IPS-18c (cell line): ENCODE measurements at regions not wholly inside any gene's neighbourhood (a gene's known extent, or its start where the extent isn't known, plus 50 kb on each side); places are given as distances from the start of the nearest gene placed in this dataset.

Experiments used
- H3K4me3 ChIP-seq: 2 replicates; pipeline ENCODE4 v1.7.0; 2013; ENCODE audit warnings: low read depth, mild to moderate bottlenecking, low read length, moderate library complexity; ENCODE audit not compliant: insufficient read depth
- H3K9me3 ChIP-seq: one replicate; pipeline ENCODE4 v1.6.1; 2013; ENCODE audit warnings: mild to moderate bottlenecking, low read length, moderate library complexity; ENCODE audit not compliant: control insufficient read depth, insufficient read depth

DNA sequence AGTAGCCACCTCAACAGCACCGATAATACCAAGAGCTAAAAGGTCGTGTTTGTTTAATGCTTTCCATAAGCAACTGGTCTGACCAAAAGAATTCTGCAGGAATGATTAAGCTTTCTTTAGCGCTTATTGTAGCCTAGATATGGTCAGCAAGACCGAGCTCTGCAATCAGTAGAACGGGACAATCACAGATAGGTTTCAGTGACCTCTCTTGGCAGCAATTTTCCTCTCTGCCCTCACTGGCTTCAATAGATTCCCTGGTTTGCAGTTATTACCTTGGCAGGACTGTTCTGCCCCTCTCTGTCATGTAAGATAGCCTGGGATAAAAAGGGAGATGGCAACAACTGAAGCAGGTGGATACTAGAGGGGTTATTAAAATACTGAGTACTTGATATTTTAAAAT is 337.1 kb upstream of the NECTIN3 start:
- Histone ChIP-seq H3K4me3 (no peak overlapping the region), H3K9me3 (no peaks in the 10 kb centered on the region)

DNA sequence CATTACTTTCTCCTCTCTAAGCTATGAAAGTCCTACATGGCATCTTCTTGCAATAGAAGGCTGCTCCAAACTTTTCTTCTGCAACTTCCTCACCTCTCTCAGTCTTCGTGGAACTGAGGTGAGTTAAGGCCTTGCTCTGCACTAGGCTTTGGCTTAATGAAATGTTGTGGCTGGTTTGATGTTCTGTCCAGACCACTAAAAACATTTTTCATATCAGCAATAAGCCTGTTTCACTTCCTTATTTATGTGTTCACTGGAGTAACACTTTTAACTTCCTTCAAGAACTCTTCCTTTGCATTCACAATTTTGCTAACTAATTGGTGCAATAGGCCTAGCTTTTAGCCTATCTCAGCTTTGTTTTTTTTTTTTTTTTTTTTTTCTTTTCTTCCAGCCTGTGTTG is 335.3 kb upstream of the NECTIN3 start:
- H3K4me3 ChIP-seq: no peak overlapping the region
- H3K9me3 ChIP-seq: no peaks in the 10 kb centered on the region

DNA sequence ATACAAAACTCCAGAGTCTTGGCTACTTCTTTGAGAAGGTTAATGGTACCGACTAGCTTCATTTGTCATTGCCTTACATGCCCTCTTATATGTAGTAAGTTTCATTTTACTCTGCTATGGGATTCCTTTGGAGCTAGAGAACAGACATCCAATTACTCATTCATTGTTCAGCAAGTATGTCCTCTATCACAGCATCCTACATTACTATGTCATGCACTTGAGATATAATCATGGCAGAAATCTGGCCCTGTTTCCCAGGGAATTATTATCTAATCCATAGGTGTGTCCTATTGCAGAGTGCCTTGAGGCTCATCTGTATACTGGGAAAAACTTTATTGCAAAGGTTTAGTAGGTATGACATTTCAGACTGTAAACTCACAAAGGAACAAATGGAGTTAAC is 333.1 kb upstream of the NECTIN3 start:
- no peak overlapping the region for H3K4me3 ChIP-seq
- H3K9me3 ChIP-seq: no peaks in the 10 kb centered on the region

DNA sequence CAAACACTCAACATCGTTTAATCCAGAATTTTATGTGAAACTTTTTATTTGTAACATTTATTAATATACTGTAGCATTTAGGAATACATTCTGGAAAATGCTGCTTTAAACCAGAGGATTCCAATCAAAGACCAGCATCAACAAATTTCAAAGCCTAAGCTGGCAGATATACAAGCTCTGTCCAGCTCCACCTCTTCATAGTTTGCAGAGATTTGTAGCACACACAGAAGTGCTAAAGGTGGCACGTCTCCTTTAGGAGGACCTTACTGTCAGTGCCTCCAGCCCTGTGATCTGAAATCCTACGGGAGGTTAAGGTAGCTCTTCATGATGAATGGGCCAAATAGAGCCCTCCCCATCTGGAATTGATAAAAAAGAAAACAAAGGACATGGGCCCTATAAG is 329.7 kb upstream of the NECTIN3 start:
- no peaks in the 10 kb centered on the region for H3K9me3 ChIP-seq
- H3K4me3 ChIP-seq: no peak overlapping the region

DNA sequence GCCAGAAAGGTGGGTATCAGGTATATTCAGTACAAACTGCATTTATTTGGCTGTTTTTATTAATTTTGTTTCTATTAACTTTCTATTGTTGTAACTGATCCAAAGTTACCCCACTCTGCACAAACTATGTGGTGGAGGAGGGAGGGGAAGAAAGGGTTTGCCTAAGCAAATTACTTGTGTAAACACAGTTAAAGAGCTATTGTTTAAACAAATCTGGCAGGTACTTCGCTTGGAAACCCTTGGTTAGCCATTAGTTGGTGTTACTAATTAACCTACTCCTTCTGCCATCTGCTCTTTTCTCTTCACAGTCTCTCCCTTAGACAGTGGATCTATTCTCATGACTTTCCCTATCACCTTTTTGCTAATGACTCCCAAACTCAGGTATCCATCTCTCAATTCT is 328.4 kb upstream of the NECTIN3 start:
- Histone ChIP-seq H3K9me3 (no peaks in the 10 kb centered on the region), H3K4me3 (no peak overlapping the region)

DNA sequence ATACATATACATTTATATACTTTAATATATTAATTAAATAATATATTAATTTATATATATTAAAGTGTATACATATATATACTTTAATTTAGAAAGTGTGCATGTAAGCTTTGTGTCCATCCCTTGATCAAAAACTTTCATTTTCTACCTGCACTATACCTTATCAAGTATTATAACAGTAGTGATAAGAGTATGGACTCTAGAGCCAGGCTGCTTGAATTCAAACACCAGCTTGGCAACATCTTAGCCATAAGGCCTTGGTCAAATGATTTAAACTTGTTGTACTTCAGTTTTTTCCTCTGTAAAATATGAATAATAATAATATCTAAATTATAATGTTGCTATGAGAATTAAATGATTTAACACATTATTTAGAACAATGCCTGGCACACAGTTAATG is 327.6 kb upstream of the NECTIN3 start:
- Histone ChIP-seq H3K4me3 (no peak overlapping the region), H3K9me3 (no peaks in the 10 kb centered on the region)

DNA sequence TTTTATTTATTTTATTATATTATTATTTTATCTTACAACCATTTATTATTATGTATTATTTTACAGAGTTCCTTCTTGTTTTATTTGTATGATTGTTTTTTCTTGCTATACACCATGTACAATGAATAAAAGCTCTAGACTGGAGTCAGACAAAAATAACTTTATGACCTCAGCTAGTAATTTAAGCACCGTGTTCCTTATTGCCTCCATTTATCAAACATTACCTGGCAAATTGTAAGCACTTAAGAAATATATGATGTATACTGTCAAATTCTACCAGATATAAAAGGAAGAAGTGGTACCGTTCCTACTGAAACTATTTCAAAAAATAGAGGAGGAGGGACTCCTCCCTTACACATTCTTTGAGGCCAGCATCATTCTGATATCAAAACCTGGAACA is 326.9 kb upstream of the NECTIN3 start:
- no peaks in the 10 kb centered on the region for H3K9me3 ChIP-seq
- H3K4me3 ChIP-seq: no peak overlapping the region

DNA sequence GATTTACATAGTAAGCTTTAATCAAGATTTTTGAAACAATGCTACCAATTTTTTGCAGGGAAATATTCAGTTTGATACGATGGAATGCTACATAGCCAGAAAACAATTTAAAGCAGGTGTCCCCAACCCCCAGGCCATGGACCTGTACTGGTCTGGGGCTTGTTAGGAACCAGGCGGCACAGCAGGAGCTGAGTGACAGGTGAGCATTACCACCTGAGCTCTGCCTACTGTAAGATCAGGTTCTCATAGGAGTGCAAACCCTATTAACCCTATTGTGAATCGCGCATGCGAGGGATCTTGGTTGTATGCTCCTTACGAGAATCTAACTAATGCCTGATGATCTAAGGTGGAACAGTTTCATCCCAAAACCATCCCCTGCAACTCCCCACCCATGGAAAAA is 322.6 kb upstream of the NECTIN3 start:
- Histone ChIP-seq H3K4me3 (no peak overlapping the region), H3K9me3 (no peaks in the 10 kb centered on the region)

DNA sequence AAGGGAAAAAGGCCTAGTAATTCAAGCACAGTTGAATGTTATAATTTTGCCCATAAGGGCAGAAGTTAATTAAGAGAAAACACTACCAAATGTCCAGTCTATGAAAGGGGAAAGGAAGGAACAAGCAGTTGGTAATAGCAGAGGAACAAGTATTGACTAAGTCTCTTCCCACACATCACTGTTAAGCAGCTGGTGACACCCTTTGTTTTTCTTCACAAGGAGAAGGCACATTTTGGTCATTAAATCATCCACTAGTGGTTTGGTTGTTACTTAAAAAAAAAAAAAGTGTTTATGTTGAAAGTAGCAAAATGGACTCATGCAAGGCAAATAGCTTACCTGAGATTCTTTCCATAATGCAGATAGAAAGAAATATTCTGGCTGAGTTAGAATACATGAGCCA is 321.4 kb upstream of the NECTIN3 start:
- H3K4me3 ChIP-seq: no peak overlapping the region
- H3K9me3 ChIP-seq: no peaks in the 10 kb centered on the region

DNA sequence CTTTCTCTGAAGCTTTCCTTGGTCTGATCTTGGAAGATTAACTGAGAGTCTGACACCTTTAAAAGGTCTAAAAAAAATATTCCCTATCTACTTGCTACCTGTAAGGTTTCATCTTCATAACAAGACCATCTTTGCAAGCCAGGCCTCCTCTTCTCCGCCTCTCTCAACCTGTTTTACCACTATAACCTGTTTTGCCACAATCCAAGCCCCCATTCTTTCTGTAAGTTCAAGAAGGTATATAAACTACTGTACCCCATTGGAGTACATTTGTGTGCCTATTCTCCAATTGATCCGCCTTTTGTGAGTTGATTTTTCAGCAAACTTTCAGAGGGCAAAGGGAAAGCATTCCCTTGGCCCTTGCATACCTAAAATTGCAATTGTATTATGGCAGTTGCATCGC is 319.3 kb upstream of the NECTIN3 start:
- H3K9me3 ChIP-seq: no peaks in the 10 kb centered on the region
- H3K4me3 ChIP-seq: no peak overlapping the region

DNA sequence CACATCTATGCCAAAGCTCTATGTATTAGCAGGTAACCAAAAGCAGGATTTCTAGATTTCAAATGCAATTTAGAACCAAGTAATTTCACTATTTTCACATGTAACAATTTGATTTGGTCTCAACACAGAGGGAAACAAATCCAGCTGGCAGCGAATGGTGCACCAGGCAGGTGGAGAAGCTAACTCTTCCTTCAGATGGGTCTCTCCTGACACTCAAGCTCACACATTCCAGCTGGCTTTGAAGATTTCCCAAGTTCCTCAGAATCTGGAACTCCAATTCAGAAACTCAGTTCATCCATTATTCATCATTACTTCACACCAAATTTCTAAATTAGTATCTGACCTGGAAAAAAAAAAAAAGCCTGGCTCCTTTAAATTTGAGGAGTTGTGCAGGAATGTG is 318.1 kb upstream of the NECTIN3 start:
- Histone ChIP-seq H3K4me3 (no peak overlapping the region), H3K9me3 (no peaks in the 10 kb centered on the region)

DNA sequence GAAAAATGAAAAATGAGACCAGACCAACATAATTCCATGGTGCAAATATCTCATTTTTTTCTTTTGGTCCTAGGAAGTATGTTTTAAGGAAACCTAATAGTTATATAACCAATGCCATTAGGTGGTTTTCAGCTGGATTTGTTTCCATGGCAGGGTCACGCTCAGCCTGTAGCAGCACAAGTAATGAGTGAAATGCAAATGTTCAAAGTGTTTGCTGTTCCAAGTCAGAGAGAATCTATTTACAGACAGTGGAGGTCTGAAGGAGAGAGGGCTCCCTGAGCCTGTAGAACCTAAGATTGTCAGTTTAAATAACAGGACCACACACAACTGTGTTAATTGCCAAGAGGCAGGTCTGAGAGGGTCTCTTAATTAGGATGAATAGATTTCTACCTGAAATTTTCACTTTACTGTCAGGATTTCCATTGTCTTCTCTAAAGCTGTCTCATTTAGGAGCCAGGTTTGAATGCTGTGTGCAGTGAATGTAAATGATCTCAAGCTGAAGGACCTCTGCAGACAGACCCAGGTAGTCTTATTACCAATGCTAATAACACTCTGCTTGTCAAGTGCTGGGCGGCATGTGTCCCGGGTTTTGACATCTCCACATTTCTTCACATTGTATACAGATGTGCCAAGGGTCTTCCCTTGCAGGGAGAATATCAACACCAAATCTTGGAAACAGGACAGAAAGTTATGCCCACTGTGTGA is 317.3 kb upstream of the NECTIN3 start:
- H3K4me3 ChIP-seq: no peak overlapping the region

DNA sequence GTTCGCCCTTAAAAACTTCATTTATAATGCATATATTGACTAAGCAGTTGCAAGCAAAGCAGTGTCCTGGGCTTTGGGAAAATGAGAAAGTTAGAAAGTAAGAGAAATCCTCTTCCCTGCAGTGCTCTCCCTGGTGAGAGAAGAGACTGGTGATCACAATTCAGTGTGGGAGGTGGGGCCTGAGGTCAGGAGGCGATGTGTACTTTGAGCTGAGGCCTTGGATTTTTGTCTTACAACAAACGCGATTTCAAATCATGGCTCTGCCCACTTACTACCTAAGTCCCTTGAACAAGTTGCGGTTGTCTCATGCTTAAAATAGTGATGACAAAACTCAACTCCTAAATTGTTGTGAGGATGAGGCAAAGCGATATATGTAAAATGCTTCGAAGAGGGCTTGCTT is 316.3 kb upstream of the NECTIN3 start:
- Histone ChIP-seq H3K9me3 (no peaks in the 10 kb centered on the region), H3K4me3 (no peak overlapping the region)

More for the DNA sequence above, 317.3 kb upstream of the NECTIN3 start:
- no peaks in the 10 kb centered on the region for H3K9me3 ChIP-seq

DNA sequence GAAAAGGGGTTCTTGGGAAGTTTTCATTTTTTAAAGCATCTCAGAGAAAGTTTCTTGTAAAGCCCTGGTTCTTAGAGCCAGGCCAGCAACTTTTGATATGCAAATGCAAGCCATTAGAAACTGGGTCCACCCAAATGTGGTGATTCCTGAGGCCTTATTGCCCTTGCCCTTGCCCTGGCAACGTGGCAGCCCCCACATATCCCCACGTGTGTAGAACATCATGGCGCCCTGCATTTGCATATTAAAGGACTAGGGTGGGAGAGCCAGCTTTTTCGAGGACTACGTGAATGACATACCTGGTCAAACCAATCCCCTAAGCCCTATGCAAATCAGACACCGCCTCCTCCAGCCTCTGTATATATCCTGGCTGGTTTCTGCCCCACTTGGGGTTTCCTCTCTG is 314.9 kb upstream of the NECTIN3 start:
- H3K9me3 ChIP-seq: no peaks in the 10 kb centered on the region
- no peak overlapping the region for H3K4me3 ChIP-seq

DNA sequence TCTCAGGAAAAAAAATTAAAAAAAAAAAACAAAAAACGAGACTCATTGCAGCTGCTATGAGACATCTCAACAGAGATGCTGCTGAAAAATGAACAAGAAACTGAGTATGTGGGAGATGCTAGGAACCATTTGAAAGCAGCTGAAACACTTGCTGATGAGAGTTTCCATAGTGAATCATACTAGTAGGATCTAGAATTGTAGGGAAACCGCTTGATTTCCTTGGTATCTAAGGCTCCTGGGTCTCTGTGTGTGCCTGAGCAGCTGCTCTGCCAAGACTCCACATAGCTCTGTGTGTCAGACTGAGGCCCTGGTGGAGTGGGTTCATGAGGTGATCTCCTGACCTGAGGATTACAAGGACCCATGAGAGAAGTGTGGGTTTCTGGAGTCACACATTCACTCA is 313.4 kb upstream of the NECTIN3 start:
- H3K4me3 ChIP-seq: no peak overlapping the region

DNA sequence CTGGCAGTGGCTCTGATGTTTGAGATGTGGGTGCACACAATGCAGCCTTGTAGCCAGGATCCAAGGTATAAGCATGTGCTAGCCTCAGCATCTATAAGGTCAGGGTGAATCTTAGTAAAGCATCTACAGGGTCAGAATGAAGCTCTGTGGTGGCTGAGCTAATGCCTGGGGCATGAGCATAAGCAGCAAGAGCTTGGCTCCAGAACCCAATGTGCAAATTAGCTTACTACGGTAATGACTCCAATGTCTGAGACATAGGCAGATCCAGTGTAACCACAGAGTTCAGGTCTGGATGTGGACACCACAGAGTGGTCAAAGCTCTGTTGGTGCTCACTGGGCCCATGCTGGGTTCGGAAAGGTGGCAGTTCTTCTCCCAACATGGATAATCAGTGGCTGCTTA is 304.5 kb upstream of the NECTIN3 start:
- Histone ChIP-seq H3K4me3 (no peak overlapping the region), H3K9me3 (no peaks in the 10 kb centered on the region)

More for the DNA sequence above, 313.4 kb upstream of the NECTIN3 start:
- H3K9me3 ChIP-seq: no peaks in the 10 kb centered on the region

DNA sequence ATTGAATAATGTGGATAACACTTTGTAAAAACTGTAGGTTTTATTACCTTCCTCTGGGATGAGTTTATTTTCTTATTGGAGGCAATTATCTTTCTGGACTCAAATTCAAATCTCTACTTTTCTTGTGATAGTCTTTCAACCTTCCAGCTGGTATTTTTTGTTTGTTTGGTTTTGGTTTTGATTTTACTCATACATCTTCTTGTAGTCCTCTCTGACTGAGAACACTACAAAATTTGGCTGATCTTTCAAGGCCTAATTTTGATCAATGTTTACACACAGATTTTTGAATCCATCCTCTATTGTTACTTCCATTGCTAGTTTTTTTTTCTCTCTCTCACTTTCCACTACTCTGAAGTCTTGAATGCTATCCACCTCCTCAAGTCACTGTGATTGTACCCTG is 303.8 kb upstream of the NECTIN3 start:
- Histone ChIP-seq H3K4me3 (no peak overlapping the region), H3K9me3 (no peaks in the 10 kb centered on the region)

DNA sequence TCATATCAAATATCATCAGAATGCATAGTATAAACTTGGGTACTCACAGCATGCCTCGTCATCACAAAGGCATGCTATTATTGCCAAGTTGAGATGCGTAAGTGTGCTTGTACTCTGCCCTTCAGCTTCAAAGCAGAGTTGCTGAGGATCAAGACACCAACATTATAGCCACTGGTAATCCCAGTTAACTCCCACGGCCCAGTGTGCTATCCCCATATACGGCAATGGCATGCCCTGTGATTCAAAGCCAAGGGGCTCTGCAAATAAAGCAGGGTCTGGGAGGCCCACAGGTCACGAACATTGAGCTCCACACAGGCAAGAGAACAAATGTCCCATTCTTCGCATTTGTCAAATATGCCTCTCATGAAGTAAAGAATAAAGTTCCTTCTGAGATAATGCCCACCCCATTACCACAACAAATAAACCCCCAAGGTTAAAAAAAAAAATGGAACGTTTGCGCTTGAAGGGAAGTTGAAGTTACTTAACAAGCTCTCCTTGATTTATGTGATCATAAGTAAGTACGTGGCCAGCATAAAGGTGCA is 298.1 kb upstream of the NECTIN3 start:
- H3K4me3 ChIP-seq: no peak overlapping the region
- no peaks in the 10 kb centered on the region for H3K9me3 ChIP-seq
